IPS DF 19.7 (cell line): ENCODE measurements at regions not wholly inside any gene's neighbourhood (a gene's known extent, or its start where the extent isn't known, plus 50 kb on each side); places are given as distances from the start of the nearest gene placed in this dataset.

Source experiments
- DNase-seq: peaks from one replicate; pipeline ENCODE4 v3.0.0-alpha.2; 2013; ENCODE audit warnings: low read depth, low spot score

GRCh38 chr12:126747530-126748149, 1519.3 kb upstream of the TMEM132C start:
- DNase-seq = no peak

- DNase-seq = no peak
These were observed 1514.9 kb upstream of the TMEM132C start for GRCh38 chr12:126752021-126752420.

DNA sequence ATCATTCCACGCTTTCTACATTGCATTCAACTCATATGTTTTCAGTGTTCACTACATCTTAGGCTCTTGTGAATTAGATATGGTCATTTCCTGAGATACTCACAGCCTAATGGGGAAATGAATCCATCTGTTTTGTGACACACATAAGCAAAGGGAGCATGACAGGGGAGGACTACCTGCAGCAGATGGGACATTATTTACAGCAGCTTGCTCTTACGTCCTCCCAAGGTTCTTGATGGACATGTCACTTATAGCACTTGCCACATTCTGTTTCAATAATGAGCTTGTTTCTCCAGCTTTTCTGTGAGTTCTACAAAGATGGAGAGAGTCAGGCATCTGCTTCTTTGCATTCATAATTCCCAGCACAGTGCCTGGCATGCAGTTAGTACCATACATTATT, 1509.6 kb upstream of the TMEM132C start:
- DNase-seq = no peak

DNA sequence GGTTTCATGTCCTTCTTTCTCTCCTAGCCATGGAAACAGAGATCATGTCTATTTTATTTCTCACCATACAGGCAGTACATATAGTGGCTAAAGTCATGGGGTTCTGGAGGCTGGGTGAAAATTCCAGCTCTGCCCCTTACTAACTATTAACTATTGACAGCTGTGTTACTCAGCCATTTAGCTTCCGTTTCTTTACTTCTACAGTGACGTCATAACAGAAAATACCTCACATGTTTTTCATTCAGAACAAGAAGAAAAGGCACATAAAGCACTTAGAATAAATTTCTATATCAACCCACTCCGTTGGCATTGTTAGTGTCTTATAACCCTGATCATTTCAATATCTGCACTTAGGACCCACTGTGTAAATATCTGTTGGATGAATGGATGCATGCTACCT, 1506.9 kb upstream of the TMEM132C start:
- no peak for DNase-seq

DNA sequence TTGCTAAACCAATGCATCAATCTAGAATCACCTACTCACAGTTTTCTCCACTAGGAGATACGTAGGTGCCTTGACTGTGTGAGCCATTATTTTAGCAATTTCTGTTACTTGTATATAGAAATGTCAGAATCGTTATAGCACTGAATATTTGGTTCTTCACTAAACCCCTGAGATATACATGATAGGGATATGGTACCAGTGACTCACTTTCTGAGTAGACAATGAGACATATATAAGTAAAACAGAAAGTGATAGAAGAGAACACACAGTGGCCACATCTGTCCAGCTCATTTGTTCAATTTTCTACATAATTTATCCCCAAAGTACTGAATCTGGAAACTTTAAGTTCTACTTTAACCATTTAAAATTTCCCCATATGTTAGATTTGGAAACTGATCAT, 1505.5 kb upstream of the TMEM132C start:
- no peak for DNase-seq

DNA sequence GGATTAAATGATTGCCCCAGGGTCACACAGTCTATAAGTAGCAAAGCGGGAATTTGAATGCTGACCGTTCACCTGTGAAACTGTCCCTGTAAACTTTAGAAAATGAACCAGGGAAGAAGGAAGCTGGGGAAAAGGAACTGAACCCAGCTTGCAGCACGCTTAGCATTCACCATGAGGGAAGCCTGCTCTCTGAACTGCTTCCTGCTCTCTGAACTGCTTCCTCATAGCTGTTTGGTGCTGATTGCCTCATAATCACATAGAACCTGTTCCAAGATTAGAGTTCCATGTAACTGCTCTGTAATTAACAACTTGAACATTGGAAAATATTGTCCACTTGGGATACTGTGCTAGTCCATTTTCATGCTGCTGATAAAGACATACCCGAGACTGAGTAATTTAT, 1504.8 kb upstream of the TMEM132C start:
- no peak for DNase-seq

DNA sequence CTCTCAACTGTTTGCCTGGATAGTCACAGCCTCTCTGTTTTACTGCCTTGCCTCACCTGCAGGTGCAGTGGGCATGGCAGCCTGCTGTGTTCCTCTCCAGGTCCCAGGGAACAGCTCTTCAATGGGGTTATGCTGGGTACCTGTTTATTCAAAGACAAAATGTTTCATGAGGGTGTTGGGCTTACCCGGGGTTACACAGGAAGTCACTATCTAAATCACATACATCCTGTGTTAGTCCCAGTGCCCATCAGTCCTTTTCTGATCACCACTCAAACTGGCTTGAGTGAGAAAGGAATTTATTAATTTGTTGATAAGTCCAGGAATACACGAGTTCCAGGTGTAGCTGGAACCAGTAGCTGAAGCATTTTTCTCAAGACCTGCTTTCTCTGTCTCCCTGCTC, 1503.6 kb upstream of the TMEM132C start:
- DNase-seq = no peak

DNA sequence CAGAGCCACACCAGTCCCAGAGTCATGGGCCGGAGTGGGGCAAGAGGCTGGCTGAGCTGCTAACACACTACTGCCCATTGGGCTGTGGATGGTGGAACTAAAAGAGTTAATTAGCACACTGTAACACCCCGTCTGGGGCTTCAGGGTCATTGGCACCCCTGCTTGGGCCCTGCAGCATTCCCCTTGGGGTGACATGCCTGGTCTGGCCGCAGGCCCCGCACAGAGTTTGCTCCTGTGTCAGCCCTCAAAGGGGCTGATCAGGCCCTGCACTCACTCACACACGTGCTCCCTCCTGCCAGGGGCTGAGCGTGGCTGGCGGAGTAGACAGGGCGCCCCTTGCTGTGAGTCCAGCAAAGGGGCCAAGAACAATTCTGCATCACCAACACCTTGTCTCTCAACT, 1499.6 kb upstream of the TMEM132C start:
- DNase-seq = no peak

GRCh38 chr12:126768517-126768916, 1498.5 kb upstream of the TMEM132C start:
- no peak for DNase-seq

- no peak for DNase-seq
These were observed 1496.8 kb upstream of the TMEM132C start for GRCh38 chr12:126770188-126770587.

DNA sequence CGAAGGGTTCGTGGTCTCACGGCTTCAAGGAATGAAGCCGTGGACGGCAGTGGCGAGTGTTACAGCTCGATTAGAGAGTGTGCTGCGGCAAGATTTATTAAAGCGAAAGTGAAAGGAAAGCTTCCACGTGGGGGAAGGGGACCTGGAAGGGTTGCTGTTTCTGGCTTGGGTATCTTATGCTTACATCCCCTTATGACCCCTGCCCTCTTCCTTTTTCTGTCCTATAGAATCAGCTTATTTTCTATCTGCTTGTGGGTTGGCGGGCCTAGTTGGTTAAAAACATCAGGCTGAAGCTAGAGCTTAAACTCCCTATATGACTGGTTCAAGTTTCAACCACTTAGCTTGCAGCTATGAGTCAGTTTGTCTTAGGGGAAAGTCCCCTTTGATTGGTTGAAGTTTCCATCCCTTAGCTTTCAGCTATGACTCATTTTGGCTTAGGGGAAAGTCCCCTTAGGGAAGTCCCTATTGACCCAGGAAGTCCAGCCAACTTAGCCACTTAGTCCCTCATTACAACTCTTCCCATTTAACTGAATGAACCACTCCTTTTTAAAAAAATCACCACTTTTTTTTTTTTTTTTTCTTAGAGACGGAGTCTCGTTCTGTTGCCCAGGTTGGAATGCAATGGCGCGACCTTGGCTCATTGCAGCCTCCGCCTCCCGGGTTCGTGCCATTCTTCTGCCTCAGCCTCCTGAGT, 1494.7 kb upstream of the TMEM132C start:
- no peak for DNase-seq

DNA sequence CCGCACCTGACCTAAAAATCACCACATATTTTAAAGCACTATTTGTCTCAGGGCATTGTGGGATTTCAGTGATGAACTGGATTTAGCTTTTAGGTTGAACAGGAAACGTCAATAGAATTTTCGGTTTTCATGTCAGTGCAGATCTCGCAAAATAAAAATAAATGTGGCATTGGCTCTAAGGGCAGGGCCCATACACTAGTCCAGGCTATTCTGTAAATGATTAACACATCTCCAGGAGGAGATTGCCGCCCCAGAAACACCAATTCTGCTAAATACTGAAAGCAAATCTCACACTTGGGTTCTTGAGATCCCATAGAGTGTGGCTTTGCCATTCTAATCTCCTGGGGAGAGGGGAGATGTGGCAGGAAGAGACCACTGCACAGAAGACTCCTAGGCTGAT, 1494.0 kb upstream of the TMEM132C start:
- no peak for DNase-seq

DNA sequence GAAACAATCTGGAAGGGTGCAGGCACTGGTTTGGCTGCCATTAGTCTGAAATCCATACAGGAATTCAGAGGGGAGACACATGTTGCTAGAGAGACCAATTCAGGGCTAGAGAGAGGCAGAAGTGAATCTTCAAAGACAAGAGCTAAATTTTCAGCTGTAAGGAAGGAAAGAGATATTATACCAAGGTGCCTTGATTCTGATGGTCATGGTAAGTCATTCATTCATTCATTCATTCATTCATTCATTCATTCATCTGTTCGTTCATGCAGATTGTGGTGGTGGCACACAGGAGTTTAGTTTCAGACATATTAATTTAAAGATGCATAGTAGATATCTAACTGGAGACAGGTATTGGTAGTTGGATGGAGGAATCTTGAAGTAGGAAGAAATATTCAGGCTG, 1493.5 kb upstream of the TMEM132C start:
- DNase-seq = no peak

DNA sequence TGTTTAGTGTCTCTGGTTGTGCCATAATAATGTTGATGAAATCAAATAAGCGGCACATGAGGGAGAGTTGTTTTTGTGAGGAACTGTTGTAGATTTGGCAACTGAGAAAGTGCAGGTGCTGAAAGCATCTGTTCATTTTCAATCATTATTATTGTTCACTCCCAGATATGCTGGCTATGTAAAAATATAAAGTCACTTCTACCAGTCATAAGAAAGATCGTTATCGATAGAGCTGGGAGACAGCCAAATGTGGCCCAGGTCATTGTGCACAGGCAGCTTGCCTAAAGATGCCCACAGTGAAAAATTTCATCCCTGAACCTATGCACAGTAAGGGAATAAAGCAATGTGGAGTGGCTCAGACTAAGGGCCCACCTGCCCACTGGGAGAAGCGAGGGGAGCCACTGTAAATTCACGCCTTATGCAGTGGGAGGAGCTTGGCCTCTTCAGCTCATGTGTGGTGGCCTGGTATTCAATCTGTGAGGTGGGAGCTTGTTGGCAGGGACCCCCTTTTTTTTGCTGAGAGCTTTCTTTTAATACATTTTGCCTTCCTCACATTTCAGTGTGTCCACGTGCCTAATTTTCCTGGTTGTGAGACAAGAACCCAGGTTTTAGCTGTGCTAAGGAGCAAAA, 1490.8 kb upstream of the TMEM132C start:
- no peak for DNase-seq

DNA sequence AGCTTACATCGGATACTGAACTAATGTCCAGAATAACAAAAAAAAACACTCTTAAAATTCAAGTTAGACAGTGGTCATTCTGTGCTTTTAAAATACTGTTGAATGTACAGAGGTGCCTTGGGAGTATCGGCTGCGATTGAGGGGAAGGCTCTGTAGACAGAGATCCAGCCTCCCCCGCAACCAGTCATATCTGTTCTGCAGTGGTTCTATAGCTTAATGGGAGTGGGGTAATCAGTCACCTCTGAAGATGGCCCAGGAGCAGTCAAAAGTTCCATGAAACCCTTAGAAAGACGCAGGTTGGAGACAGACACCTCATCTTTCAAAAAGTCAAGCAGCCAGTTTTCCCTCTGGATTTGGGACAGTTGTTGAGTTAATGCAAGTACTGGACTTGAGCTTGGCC, 1486.6 kb upstream of the TMEM132C start:
- no peak for DNase-seq

DNA sequence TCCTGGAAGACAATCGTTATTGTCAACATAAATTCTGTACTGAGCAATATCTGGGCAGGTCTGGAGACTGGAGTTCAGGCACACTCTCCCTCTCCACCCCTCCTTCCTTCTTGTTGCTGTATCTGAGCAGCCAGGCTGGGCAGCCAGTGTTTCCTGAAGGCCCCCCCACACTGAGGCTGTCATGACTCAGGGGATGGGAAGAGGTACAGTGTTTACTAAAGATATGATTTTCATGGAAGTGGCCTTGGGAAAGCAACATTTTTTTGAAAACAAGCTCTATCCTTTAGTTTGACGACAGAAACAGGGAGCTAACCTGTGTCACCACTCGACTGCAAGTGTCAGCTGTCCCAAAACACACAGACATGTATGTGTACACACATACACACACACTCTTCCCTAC, 1485.4 kb upstream of the TMEM132C start:
- DNase-seq = no peak

- no peak for DNase-seq
These were observed 1484.9 kb upstream of the TMEM132C start for GRCh38 chr12:126782083-126782482.

DNA sequence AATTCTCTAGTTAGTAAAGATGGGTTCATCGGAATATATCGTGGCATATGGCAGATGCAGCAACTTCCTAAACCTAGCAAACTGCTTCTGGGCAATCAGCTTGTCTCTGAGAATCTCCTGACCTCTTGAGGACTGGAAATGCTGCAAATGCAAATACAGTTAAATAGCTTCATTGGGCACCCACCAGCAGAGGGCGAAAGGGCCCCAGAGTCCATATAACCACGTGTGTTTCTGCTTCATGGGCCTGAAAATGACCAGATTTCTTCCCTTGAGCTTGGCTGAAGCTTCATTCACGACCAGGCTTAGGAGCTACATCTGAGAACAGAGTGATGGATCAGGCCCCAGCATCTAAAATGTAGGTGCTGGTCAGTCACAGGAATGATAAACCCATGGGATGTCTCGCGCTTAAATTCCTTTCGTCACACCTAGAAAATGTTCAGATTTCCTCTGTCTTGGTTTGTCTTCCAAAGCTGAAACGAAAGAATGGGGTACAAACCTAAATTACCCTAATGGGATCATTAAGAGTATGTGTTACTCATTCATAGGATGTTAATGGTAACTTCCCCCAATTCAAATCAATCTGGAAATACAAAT, 1482.5 kb upstream of the TMEM132C start:
- DNase-seq = peak; percentile 61

GRCh38 chr12:126789963-126790362, 1477.0 kb upstream of the TMEM132C start:
- no peak for DNase-seq

GRCh38 chr12:126791122-126791521, 1475.8 kb upstream of the TMEM132C start:
- DNase-seq = no peak

GRCh38 chr12:126792411-126792810, 1474.6 kb upstream of the TMEM132C start:
- no peak for DNase-seq

DNA sequence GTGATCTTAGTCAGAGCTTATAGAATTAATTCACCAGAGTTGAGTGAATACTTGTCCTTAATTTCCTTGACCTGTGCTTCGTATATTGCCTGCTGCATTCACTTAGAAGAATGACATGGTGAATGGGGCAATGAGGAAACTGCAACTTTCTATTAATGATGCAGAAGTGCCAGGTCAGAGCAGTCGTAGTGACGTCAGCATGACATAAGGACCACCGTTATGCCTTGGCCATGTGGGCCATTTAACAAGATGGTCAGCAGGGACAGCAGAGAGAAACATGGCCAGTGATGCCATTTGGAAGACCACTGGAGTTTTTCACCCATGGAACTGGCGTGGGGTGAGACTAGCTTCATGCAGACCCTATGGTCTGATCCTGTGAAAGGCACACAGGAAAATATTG, 1469.4 kb upstream of the TMEM132C start:
- DNase-seq = no peak

GRCh38 chr12:126798449-126798848, 1468.5 kb upstream of the TMEM132C start:
- no peak for DNase-seq
